Bronchial epithelial cell (primary cell): ENCODE measurements at regions not wholly inside any gene's neighbourhood (a gene's known extent, or its start where the extent isn't known, plus 50 kb on each side); places are given as distances from the start of the nearest gene placed in this dataset.
A peak's percentile ranks its signal among the peaks of the same experiment; 100 is the strongest.

ENCODE experiments used
- DNase-seq: peaks from one replicate; pipeline ENCODE4 v3.0.0-alpha.2; 2010; ENCODE audit warnings: low read depth
- FAIRE-seq: peaks from 2 replicates; lab custom pipeline; 2011; peaks lifted over from hg19 to GRCh38; lab: Jason Lieb, UNC
- H3K27me3 ChIP-seq: 2 replicates; pipeline ENCODE4 v1.5.1; 2011; ENCODE audit warnings: low read length; ENCODE audit not compliant: control insufficient read depth, insufficient read depth
- H3K36me3 ChIP-seq: 2 replicates; pipeline ENCODE4 v1.5.1; 2011; ENCODE audit warnings: low read length; ENCODE audit not compliant: control insufficient read depth, insufficient read depth
- H3K4me3 ChIP-seq: 2 replicates; pipeline ENCODE4 v1.5.1; 2011; ENCODE audit warnings: mild to moderate bottlenecking, low read depth, low read length, control low read depth
- TF ChIP-seq, protein P1 (sequence below): IDR thresholded peaks from 2 replicates; pipeline ENCODE4 v1.5.1; 2011; ENCODE audit warnings: mild to moderate bottlenecking, moderate library complexity, low read length, control low read depth, inconsistent platforms; ENCODE audit not compliant: insufficient read depth, severe bottlenecking

DNA sequence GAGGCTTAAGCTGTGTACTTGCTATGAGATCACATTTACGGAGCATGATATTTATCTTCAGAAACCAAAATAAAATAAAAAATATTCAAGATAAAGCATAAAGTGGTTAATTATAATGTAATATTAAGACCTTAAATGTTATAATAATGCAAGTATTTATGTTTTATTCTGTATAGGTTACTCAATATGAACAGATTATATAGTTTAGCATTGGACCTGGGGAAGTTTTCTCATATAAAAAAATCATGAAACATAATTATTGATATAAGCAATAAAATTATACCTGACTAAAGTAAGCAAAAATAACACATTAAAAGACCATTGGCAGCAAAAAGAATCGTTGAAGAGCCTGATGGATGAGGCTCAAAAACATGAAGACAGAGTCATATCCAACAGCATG, 516.2 kb downstream of the SLC16A7 start:
- Histone ChIP-seq H3K27me3 (no peaks in the 10 kb centered on the region), H3K36me3 (no peaks in the 10 kb centered on the region), H3K4me3 (no peak overlapping the region)
- FAIRE-seq (no peak), DNase-seq (no peak)
- TF ChIP-seq, protein P1, sequence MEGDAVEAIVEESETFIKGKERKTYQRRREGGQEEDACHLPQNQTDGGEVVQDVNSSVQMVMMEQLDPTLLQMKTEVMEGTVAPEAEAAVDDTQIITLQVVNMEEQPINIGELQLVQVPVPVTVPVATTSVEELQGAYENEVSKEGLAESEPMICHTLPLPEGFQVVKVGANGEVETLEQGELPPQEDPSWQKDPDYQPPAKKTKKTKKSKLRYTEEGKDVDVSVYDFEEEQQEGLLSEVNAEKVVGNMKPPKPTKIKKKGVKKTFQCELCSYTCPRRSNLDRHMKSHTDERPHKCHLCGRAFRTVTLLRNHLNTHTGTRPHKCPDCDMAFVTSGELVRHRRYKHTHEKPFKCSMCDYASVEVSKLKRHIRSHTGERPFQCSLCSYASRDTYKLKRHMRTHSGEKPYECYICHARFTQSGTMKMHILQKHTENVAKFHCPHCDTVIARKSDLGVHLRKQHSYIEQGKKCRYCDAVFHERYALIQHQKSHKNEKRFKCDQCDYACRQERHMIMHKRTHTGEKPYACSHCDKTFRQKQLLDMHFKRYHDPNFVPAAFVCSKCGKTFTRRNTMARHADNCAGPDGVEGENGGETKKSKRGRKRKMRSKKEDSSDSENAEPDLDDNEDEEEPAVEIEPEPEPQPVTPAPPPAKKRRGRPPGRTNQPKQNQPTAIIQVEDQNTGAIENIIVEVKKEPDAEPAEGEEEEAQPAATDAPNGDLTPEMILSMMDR = no peak

GRCh38 chr12:60112763-60113162, 516.9 kb downstream of the SLC16A7 start:
- H3K27me3 ChIP-seq = no peaks in the 10 kb centered on the region
- TF ChIP-seq, protein P1 = no peak
- H3K4me3 ChIP-seq = no peak overlapping the region
- DNase-seq (no peak), FAIRE-seq (peak; percentile 73)
- H3K36me3 ChIP-seq = no peaks in the 10 kb centered on the region

DNA sequence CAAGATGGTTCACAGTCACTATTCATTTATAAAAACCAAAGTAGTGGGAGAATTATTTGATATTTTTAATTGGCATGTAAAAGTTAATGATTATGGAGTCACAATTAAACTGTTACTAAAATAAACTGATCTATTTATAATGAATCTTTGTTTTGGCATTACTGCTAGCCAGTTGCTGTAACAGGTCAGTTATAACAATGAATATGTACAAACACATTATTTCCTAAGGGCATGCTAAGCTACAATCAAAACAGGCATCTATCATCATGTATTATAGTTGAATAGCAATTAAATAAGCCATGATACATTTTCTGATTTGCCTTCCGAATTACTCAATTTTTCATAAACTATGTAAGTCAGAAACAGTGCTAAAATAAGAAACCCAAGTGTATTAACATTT, 518.3 kb downstream of the SLC16A7 start:
- Histone ChIP-seq H3K36me3 (no peaks in the 10 kb centered on the region), H3K4me3 (no peak overlapping the region), H3K27me3 (no peaks in the 10 kb centered on the region)
- no peak for FAIRE-seq
- no peak for DNase-seq
- TF ChIP-seq, protein P1 = no peak

GRCh38 chr12:60119327-60119726, 523.5 kb downstream of the SLC16A7 start:
- FAIRE-seq (no peak), DNase-seq (no peak)
- TF ChIP-seq, protein P1 = no peak
- Histone ChIP-seq H3K27me3 (no peaks in the 10 kb centered on the region), H3K36me3 (no peaks in the 10 kb centered on the region), H3K4me3 (no peak overlapping the region)

GRCh38 chr12:60120199-60120598, 524.4 kb downstream of the SLC16A7 start:
- Histone ChIP-seq H3K36me3 (no peaks in the 10 kb centered on the region), H3K4me3 (no peak overlapping the region), H3K27me3 (no peaks in the 10 kb centered on the region)
- DNase-seq (no peak), FAIRE-seq (no peak)
- TF ChIP-seq, protein P1 = no peak

GRCh38 chr12:60123557-60123956, 527.7 kb downstream of the SLC16A7 start:
- Histone ChIP-seq H3K36me3 (no peaks in the 10 kb centered on the region), H3K4me3 (no peak overlapping the region), H3K27me3 (no peaks in the 10 kb centered on the region)
- TF ChIP-seq, protein P1 = no peak
- DNase-seq = no peak
- no peak for FAIRE-seq
